ENCODE measurements at regions not wholly inside any gene's neighbourhood (a gene's known extent, or its start where the extent isn't known, plus 50 kb on each side); places are given as distances from the start of the nearest gene placed in this dataset.

GRCh38 chr1:219331424-219331823 lies 157.7 kb downstream of the LYPLAL1 start:
- no peak for TF ChIP-seq CTCF (IDR thresholded peaks at IDR 0.05 in 4 of 5, conservative IDR thresholded peaks at IDR 0.05 in 1 of 5)
- no peak for TF ChIP-seq POLR2A (IDR thresholded peaks at IDR 0.05)
